NCI-H2081 (cell line): ENCODE measurements at regions not wholly inside any gene's neighbourhood (a gene's known extent, or its start where the extent isn't known, plus 50 kb on each side); places are given as distances from the start of the nearest gene placed in this dataset.

Experiments
- DNase-seq, 2 experiments: peaks; one replicate each; lab custom pipeline; 2025; lab: John Stamatoyannopoulos, UW

DNA sequence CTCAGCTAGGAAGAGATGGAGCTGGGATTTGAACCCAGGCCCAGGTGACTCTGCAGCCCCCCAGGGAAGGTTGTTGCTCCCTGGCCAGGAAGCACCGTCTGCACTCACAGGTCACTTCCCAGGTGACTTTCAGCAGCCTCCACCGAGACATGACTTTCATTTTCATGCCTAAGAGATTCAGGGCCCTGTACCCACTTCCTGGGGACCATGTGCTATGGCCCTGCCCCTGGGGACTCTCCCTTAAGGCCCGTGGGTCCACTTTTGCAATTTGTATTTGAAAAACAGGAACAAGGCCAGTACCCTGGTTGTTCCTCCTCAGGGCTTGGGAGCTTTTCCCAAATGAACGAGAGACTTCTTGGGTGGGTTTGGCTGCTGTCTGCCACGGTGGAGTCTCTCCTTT lies 191.0 kb downstream of the IRF8 start:
- no peak for DNase-seq

DNA sequence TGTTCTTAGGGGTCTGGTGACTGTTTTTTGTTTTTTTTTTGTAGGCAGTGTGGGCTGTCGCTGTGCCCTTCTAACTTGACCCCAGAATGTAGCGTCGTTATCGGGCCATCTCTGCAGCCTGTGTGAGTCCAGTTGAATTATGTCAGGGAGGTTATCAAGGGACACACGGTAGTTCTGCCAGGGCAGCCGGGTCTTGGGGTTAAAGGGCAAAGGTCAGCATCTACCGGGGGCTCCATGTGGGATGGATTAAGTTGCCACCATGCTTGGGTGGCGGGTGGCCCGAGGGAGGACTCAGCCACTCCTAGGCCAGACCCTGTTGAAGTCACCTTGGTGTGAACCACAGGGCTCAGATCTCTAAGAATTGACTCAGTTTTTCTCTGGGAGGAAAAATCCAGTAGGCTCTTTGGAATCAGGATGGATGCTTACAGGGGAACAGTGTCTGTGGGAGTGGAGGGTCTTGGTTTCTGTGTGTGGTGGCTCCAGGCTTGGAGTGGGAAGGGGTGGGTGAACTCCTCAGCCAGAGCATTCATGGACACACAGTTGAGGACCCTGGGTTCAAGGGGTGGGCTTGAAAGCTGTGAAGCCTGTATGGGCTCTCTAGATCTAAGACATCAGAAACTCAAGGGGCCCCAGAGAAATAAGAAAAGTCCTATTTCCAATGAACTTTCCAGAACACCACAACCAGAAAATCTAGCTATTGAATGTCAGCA lies 191.7 kb downstream of the IRF8 start:
- no peak for DNase-seq

DNA sequence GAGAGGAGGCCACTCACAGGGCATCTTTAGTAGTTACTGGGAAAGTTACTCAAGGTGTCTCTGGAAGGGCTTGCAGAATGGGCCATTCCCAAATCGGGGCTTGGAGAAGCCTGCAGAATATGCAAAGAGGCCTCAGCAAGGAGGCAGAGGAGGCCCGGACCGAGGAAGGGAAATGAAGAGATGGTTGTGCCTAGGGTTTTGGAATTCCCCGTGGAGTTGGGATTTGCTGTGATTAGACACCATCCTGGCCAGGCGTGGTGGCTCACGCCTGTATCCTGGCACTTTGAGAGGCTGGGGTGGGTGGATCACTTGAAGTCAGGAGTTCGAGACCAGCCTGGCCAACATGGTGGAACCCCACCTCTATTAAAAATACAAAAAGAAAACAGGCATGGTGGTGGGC lies 193.0 kb downstream of the IRF8 start:
- DNase-seq: no peak

DNA sequence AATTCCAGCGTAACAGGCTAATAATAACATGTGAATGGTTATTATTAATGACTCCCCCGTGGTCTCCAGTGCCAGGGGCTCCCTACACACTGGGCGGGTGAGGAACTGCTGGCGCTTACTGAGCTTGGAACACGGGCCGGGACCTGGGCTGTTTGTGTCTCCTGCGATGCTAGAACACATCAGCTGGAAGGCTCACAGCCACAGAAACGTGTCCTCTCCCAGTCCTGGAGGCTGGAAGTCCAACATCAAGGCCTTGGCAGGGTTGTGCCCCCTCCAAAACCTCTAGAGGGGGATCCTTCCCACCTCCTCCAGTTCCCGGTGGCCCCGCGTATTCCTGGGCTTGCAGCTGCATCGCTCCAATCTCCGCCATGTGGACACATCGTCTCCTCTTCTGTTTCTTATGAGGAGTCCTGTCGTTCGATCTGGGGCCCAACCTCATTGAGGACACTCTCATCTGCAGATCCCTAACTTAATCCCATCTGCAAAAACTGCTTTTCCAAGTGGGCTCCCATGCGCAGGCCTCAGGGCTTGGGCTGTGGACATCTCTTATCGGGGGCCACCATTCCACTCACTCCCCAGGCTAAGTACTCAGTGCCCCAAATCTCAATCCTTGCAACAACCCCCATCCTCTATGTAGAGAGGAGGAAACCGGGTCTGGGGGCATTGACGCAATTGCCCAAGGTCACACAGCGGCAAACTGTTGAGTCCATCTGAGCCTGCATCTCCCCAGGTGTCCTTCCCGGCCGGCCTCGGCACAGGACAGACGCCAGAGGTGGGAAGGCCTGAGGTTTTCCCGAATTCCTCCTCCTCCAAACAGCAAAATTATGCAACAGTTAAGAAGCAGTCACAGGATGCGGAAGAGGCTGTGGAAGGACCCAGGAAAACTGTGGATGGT lies 193.9 kb downstream of the IRF8 start:
- no peak for DNase-seq

DNA sequence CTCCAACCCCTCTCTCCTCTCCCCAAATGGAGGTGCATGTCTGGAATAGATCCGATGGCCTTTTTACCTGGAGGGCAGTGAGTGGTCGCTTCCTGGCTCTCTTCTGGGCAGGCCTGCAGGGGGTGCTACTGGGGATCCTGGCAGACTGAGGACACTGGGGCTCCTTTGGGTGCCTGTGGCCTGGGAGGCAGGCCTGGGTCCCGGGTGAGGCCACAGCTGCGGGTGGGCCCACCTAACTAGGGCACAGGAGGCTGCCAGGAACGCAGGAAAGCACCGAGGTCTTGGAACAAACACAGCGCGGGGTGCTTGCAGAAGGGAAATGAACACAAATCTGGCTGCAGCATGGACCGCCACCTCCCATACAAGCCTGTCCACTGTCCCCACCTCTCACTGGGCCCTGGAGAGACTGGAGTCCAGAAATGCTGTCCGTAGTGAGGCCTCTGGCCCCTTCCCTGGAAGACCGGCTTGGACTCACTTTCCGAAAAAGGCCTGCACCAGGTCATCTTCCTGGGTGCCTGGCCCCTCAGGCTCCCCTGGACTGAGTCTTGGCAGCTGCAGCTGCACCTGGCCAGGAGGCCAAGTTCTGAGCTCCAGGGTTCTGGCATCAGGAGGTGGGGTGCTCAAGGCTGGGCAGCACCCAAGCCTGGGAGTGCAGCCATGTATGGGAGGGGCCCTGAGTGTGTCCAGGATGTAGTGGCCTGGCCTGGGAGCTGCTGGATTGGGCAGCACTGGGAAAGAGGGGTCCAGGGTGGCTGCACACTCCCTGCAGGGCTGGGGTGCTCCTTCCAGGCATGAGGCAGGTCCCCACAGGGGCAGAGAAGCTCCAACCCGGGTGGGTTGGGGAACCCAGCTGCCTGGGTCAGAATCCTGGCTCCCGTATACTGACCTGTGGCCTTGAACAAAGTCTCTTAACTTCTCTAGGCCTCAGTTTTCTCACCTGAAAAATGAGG lies 195.1 kb downstream of the IRF8 start:
- DNase-seq: no peak

DNA sequence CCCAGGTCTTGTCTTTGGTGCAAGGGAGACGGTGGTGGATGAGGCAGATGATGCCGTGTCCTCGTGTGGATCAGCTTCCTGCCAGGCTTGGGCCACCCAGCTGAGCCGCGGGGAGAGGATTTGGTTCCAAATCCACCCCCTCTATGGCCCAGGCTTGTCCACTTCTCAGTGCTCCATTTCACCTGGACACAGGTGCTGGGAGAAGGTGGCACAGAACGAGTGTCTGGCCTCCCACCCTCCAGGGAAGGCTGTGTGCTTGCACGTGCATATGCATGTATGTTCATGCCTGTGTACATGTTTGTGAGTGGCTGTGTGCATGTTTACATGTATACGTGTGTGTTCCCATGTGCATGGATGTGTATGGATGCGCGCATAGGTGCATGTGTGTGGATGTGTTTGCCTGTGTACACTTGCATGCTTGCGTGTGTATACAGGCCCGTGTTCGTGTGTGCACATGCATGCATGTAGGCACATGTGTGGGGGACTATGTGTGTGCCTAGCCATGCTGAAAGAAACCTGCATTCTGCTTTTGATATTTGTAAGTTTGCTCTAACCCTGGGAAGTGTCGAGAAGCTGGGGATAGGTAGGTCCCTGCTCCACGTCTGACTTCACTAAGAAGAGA lies 196.3 kb downstream of the IRF8 start:
- no peak for DNase-seq

DNA sequence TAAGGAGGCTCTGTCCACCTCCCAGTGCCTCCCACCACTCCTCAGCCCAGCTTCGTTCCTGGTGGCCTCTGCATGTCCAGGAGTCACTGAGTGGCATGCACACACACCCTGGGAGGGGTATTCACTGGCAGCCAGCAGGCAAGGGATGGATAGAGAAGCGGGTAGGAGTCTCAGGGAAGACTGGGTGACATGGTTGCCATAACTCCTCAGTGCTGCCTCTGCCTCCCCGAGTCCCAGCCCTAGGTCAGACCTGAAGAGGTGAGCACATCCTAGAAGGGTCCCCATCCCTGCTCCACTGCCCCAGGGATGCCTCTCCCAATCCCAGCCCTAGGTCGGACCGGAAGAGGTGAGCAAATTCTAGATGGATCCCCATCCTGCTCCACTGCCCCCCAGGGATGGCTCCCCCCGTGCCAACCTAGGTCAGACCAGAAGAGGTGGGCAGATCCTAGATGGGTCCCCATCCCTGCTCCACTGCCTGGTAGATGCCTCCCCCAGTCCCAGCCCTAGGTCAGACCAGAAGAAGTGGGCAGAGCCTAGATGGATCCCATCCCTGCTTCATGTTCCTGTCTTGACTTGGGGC lies 197.0 kb downstream of the IRF8 start:
- DNase-seq: no peak

DNA sequence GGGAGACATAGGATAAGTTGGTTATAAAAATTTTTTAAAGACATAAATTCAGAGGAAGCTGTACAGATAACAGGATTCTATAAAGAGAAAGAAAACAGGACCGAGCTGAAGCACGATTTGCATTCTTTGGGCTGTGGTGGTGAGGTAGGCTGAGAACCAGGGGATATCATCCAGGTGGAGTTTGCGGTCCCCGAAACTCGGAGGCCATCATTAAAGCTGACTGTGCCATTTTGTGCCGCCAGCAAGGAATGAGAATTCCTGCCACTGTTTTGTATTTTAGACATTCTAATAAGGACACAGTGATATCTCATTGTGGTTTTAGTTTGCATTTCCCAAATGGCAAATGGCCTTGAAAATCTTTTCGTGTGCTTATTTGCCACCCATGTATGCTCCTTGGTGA lies 197.9 kb downstream of the IRF8 start:
- DNase-seq: no peak

DNA sequence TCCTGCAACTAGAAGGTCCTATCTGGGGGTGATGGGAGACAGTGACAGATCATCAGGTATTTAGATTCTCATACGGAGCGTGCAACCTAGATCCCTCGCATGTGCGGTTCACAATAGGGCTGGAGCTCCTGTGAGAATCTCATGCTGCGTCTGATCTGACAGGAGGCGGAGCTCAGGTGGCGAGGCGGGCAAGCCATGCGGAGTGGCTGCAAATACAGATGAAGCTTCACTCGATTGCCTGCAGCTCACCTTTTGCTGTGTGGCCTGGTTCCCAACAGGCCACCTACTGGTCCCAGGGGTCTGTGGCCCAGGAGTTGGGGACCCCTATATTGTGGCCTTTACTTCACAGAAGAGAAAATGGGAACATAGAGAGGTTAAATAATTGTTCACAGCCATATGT lies 200.4 kb downstream of the IRF8 start:
- no peak for DNase-seq

DNA sequence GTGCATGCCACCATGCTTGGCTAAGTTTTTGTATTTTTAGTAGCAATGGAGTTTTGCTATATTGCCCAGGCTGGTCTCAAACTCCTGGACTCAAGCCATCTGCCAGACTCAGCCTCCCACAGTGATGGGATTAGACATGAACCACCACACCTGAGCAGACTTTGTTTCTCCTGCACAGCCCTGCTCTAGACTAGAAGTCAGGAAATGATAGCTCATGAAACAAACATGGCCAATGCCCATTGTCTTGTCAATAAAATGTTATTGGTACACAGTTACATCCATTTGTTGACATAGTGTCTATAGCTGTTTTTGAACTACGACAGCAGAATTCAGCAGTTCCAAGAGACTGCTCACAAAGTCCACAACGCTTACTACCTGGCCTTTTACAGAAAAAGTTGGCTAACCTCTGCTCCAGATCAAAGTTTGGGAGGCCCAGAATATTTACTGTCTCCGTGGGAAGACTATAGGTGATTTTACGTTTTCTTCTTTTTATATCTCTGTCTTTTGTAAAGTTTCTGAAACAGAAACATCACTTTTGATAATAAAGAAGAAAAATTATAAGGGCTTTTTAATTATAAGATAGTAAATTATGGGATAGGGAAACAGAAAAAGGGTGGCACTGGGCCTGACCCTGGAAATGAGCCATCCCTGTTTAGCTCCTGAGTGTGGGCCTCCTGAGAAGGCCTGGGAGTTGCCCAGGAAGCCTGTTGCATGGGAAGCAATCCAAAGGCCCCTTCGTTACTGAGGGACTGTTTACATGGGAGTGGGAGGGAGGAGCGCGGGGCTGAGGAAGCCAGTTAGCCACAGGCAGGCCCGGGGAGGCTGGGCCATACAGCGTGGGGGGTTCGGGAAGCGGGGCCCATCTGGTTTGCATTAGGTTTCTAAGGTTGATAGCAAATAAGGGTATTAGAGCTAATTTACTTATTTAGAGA lies 201.5 kb downstream of the IRF8 start:
- no peak for DNase-seq

DNA sequence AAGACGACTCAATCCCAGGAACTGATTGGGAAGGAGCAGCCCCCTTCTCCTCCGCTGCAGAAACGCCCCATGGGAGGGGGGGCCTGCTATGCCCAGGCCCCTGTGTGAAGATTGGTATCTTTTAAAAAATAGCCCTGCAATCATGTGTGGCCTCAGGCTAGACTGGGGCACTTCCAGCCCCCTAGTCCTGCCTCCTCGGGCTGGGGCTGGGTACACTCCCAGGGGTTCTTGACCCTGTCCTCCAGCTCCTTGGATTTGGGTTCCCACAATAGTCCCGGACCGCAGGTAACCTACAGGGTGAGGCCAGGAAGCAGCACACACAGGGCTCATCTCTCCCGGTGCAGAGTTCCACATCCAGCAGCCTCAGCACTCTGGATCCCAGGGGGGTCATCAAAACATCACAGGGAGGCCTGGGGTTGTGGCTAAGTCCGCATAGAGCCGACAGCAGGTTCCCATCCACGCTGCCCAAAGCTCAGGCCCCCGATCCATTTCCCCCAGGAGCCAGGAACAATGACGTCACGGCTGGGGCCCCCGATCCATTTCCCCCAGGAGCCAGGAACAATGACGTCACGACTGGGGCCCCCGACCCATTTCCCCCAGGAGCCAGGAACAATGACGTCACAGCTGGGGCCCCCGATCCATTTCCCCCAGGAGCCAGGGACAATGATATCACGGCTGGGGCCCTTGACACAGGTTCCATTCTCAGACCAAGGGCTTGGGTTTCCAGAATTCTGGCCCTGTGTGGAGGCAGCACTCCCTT lies 202.4 kb downstream of the IRF8 start:
- DNase-seq: no peak

DNA sequence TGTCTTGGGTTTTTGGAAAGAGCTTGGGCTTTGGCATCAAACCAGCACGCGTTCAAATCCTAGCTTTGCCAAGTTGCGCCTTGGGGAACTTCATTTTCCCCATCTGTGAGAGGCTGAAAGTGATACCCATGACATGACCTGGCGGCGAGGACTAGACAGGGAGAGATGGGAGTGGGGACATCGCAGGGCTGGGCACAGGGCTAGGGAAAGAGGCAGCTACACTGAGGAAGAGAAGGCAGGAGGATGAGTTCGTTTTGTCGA lies 202.9 kb downstream of the IRF8 start:
- DNase-seq: no peak

DNA sequence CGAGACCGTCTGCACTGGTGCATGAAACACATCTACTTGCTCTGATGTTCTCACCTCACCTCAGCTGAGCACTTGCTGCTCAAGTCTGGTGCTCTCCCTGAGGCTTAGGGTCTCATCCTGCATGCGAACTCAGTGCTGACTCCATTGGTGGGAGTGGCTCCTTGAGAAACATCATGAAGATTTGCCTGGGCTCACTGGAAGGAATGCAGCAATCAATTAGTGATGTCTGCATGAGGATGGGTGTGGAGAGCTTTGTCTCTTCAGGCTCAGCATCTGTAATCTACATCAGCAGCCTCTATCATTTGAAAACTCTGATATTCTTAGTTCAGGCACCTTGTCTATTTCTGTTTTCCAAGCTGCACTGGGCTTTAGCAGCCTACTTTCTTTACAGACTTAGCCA lies 204.4 kb downstream of the IRF8 start:
- DNase-seq: no peak

DNA sequence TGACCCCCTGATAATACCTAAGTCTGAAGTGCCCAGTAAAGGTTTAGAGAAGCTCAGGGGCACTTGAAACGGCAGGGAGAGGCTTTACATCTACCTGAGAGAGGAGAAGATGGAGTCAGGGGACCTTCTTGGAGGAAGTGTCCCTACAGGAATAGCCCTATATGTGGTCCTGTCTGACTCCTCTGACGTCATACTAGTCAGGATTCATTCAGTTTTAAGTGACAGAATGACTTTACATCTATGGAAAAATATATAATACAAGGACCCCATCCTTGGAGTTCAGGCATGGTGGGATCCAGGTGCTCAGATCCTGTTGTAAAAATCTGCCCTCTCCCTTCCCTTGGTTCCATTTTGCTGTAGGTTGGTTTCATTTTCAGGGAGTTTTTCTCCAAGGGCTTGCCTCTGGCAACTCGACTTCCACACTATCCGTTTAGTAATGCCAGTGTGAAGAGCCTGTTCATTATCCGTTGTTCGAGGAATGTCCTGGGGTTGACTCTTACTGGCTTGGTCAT lies 205.6 kb downstream of the IRF8 start:
- DNase-seq: no peak

DNA sequence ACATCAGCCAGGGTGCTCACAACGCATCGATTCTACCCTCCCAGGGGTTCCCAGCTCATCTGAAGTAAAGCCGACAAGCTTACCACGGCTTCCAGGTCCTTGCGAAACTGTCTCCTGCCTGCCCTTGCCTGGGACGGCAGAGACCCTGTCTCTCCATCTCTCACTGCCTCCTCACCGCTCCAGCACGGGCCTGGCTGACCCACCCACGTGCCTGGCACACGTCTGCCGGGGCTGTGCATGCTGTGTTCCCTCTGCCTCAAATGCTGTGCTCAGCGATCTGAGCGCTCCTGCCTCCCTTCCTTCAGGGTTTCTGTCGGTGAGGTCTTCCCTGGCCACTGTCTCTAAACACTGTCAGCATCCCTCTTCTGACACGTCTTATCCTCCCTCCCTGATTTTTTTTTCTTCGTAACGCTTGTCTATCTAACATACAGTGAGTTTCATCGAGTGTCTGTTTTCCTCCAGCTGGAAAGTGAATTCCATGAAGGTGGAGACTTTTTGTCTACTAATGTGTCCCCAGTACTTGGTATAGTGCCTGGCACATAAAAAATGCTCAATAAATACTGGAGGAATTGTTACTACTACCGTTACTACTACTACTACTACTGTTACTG lies 208.4 kb downstream of the IRF8 start:
- DNase-seq: no peak

DNA sequence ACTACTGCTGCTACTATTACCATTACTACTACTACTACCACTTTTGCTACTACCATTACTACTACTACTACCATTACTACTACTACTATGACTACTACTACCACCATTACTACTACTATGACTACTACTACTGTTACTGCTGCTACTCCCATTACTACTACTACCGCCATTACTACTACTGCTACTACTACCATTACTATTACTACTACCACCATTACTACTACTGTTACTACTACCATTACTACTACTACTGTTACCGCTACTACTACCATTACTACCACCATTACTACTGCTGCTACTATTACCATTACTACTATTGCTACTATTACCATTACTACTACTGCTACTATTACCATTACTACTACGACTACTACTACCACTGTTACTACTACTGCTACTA lies 209.1 kb downstream of the IRF8 start:
- DNase-seq: no peak

DNA sequence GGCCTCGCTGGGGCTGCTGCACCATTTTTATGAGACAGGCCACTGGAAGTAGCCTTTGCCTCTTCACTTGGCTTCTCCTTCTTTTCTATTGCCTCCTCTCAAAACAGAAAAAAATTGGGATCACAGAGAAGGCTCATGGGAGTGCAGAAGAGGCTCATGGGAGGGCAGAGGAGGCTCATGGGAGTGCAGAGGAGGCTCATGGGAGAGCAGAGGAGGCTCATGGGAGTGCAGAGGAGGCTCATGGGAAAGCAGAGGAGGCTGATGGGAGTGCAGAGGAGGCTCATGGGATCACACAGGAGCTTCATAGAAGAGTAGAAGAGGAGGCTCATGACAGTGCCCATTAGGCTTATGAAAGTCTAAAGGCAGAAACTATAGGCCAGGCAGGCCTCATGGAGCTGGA lies 211.2 kb downstream of the IRF8 start:
- DNase-seq: no peak

DNA sequence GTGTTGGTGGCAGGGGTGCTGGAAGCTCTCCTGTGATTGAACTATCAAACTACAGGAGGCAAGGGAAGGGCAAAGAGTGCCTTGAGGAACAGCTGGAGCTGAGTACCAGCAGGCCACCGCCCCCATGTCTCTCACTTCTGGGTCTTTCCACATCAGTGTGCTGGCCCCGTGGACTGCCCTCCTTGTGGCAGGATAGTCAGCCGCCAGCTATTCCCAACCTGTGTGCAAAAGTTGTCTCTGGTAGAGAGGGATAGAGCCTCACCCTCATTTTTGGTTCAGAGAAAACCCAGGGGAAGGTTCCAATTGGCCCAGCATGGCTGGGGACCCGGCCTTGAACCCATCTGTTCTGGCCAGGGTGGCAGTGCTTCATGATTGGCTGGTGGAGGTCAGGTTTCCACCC lies 211.8 kb downstream of the IRF8 start:
- no peak for DNase-seq

DNA sequence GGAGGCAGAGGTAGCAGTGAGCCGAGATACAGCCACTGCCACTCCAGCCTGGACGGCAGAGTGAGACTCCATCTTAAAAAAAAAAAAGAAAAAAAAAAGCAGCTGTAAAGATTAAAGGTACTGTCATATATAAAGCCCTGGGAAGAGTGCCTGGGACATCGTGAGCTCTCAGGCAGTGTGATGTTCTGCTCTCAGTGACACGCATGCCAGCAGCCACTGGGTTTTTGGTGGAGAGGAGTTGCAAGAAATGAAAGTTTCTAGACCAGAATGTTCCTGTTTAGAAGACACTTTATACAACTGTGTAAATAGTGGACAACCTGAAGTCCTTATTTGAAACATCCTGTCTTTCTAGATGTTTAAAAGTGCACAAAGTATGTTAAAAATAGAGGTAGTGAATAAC lies 213.2 kb downstream of the IRF8 start:
- DNase-seq: no peak
